HT1080 (cell line): ENCODE measurements at regions not wholly inside any gene's neighbourhood (a gene's known extent, or its start where the extent isn't known, plus 50 kb on each side); places are given as distances from the start of the nearest gene placed in this dataset.

ENCODE experiments used
- DNase-seq: peaks from one replicate; pipeline ENCODE4 v3.0.0-alpha.2; 2015; ENCODE audit warnings: low read depth

DNA sequence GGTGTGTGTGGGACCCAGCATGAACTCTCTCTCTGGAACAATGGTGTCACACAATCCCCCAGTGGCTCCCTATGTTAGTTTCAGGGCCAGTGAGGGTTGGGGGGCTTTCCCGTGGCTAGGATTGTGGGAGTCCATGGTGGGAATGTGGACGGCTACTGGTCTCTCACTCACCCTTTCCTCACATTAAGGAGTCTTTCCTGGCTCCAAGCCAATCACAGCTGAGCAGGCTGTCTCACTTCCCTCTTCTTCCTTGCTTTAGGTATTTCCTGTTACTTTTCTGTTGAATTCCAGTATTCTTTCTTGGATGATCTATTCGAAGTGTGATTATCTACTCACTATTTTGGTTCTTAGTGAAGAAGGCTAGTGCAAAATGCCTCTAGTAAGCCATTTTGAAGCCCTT is 324.4 kb upstream of the MPDZ start:
- peak; percentile 40 for DNase-seq

DNA sequence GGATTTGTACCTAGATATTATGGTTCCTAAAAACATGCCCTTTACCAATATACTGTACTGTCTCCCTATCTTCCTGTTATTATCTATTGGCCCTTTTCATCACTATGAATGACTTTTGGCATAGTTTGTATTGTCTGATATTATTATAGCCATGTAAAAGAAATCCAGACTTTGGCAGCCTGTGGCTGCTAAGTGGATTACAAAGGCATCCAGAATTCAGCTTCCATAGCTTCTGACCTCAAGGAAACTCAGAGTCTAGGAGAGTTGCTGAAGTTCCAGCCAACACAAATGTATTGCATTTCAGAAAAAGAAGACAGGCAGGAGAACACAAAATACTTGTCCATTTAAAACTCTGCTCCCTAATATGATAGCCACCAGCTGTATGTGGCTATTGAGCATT is 319.2 kb upstream of the MPDZ start:
- DNase-seq = no peak

DNA sequence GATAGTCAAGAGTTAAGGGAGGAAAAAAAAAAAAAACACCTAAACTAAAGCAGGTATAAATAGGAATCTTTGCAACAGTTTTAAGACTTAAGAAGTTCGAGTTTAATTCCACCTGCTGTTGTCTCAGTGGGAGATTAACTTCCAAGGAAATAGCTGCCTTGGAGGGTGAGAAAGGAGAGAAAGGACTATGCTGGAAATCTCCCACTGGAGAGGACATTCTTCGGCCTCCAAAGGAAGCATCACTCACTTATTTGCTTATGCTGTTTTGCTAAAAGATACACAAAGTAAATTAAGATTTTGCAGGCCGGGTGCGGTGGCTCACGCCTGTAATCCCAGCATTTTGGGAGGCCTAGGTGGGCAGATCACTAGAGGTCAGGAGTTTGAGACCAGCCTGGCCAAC is 317.9 kb upstream of the MPDZ start:
- no peak for DNase-seq

DNA sequence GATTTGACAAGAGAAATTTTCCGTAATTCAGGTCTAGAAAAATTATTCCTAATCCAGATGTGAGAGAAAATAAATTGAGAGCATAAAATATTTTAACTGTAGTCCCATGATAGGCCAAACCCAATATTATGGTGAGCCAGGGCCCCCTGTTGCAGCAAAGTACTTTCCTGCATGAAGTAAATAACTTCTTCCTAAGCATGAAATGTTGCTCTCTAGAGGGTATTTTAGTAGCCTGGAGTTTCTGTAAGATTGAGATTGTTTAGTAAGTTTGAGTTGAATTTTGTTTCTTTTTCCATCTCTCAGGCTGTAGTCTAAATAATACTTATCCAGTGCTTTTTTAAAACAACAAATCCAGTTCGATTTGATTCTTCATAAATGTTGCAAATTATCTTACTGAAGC is 317.5 kb upstream of the MPDZ start:
- DNase-seq = no peak

DNA sequence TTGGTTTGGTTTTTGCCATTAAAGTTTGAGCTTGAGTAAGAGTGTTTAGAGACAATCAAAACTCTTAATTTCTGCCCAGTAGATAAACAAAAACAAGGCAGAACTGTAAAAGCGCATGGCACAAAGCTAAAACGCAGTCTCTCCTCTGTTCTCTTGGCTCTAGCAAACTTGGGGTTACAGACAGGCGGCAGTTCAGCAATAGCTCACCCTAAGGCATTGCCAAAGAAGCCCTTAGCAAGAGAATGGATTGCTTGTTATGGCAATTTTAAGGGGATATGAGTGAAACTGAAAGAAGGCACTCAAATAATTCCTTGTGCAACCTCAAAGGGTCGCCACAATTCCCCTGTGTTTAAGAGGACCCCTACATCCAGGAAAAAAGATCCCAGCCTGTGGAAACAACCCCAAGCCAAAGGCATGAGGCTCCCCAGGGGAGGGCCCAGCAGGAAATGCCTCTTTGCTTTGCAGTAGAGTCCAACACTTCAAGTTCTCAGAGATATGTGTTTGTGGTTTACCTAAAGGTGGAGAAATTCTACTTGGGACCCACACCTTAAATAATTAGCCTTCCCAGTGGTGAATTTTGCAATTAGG is 317.0 kb upstream of the MPDZ start:
- no peak for DNase-seq

DNA sequence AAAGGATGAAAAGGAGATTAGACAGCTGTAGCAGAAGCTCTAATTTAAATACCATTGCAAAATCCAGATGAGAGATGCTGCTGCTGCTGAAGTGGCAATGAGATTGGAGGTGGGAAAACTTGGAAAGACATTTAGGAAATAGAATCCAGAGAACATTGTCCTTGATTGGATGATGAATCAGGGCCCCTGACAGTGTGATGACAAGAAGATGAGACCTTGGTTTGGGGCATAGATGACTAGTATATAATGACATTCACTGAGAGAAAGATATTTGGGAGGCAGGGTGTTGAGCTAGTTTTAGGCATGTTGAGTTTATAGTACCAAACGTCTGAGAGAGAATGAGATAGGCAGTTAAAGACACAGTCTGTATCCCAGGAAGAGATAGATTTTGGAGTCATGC is 311.5 kb upstream of the MPDZ start:
- DNase-seq = no peak

DNA sequence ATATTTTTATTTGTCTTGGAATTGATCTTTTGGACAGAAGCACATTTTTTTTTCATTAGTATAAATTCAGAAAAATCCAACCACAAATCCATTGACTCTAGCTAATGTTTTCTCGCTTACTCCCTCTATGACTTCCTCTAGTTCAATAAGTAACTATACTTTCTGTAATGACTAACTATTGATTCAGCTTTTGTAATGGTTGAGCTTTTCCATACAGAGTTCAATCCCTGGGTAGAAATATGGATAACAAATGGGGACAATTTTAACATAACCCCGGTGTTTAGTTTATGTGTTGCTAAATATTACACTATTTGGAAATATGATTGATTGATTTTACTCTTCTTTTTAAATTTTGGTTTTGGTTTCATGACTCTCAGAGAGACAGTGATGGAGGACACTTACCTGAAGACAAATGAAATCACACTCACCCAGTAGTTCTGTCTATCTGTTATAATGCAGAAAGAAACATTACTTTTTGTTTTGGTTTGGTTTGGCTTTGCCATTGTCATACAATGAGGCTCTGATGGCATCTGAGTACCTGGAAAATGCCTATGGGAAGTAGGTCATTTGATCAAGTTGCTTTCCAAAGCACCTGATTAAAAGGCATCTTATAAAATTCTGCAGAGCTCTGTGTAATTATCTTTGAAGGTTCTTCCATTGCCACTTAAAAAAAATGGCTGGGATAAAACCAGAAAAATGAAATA is 309.7 kb upstream of the MPDZ start:
- DNase-seq = no peak

DNA sequence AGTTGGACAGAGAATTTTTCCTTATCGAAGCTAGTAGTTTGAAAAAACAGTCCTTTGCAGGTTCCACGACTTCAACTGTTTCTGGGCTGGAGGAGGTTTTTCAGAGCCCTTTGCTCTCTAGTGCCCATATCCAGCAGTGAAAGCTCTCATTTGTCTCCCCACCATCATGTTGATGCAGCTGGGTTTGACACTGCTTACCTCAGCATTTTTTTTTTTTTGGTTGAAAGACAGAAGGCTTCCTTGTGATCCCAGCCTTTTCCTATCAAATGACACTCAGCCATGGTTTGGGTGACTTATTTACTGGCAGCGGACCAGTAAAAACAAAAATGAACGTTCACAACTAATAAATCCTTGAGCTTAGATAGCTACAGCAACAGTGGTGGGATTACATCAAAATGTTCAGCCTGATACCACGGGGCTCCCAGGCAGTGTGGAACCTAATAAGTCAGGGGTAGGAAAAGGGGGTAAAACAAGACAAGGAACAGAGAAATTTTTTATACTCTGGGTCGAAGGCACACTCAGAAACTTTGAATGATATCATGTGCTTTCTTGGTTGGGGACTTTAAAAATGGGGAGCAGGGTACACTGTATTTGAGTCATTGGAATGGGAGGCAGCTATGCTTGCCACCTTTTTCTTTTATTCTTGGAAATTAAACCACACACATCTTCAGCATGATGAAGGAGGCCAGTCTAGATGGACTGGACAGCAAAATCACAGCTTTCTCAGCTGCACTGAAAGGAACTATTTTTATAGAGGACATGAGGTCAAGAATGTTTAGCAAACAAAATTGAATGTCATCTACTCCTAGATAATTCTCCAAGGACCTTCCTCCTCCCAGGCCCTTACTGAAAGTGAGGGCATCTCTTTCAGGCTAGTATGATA is 308.9 kb upstream of the MPDZ start:
- DNase-seq = peak; percentile 39

DNA sequence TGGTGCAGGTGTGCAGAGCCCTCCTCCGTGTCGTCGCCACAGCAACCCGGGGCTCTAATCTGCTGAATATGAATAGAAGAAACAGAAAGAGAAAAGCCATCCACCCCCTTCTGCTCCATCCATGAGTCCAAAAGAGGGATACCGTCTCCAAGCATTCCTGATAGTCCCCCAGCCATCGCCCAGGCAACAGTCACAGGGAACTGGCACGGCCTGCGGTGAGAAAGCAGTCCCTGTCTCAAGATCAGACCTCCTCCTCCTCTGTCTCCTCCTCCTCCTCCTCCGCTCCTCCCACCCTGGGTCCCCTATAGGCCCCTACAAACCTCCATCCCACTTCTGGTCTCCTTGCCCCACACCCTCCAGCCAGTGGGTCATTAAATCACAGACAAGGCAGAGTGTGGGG is 308.1 kb upstream of the MPDZ start:
- no peak for DNase-seq

DNA sequence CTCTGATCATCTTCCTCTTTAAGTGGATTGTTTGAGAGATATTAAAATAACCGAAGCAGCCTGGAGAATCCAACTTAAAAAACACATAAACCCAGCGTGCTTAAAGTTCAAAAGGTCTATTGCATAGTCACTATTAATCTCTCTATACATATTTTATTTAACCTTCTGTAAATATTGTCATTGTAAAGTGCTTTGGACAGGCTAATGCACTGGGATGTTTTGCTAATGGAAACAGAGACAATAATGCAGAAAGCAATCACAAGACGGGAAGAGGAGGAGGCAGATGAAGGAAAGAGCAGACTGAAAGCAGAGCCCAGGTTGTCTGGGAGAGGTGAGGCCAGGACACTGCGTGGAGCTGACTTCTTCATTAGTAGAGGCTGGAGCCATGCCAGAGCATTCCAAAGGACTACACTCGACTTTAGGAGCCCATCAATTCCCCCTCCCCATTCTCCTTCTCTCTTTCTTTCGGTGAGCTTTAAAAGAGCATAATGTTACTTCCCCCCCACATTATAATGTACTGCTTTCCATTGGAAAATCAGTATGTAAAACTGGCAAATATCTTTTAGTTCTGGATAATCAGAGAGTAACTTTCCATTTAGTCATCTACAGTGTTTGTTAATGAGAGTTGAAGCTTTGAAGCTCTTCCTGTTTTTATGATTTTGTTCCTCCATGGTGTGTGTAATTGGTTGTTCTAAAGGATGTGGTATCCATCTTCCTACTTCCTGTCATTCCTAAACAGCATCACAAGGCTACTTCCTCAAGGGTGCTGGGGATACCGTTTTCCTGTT is 307.3 kb upstream of the MPDZ start:
- DNase-seq = peak; percentile 24

DNA sequence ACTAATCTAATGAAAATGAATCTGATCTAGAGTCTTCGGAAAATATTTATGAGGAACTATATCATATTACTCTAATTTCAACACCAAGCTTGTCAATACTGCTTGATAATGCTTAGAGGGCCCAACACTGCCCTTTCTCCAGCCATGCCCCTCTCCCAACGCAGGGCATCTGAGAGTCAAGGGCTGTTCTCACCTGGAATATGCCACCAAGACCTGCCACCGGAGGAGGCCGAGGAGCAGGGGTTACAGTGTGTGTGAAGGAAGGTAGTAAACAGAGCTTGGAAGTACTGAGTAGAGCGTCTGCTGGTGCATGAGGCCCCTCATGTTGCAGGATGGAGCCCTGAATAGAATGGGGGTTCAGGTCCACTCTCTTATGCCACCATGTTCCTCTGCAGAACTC is 301.3 kb upstream of the MPDZ start:
- DNase-seq = no peak

DNA sequence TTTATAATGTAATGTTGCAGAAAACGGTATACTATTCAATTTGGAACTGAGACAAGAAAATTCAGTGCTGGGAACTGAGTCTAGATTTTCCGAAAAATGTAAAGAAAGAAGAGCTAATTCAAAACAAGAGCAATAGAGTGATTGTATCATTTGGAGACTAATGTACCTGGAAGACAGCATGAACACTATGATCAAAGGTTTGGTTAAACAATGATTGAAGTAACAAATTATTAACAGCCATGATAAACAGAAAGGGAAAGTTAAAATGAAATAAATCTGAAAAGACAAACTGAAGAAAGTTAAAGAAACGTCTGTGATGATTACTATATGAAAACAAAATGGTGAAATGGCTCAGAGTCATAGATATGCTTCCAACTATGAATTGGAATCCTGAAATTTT is 300.6 kb upstream of the MPDZ start:
- DNase-seq = no peak

DNA sequence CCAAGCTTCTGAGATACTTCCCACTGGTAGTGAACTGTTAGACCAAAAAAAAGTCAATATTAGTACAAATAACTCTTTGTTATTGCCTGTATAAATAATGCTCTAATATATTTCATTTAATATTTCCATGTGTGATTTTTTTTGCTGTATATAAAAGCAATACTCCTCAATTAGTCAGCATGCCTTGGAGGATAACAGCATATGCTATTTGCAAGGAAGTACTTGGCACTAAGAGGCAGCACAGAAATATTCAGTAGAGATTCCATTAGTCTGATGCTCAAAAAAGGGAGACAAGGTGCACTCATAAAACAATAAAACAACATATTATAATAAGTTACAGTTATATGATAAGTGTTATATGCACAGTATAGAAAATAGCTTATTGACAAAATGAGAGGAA is 296.6 kb upstream of the MPDZ start:
- no peak for DNase-seq

DNA sequence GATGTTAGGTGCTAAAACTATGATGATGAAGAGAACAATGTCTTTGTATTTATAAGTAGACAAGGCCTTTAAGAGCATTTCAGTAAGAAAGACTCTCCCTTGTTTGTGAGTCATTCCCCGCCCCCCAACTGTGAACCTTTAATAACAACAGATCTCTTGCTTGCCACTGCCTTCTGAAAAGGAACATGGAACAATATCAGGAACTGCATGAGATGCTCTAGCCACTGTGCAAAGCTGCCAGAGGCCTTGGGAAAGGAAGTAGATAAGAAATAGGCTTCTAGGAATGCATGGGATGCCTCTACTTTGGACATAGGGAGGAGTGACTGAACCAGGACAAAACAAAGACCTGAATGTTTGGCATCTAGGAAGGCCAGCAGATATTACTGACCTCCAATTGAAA is 296.1 kb upstream of the MPDZ start:
- peak; percentile 34 for DNase-seq

DNA sequence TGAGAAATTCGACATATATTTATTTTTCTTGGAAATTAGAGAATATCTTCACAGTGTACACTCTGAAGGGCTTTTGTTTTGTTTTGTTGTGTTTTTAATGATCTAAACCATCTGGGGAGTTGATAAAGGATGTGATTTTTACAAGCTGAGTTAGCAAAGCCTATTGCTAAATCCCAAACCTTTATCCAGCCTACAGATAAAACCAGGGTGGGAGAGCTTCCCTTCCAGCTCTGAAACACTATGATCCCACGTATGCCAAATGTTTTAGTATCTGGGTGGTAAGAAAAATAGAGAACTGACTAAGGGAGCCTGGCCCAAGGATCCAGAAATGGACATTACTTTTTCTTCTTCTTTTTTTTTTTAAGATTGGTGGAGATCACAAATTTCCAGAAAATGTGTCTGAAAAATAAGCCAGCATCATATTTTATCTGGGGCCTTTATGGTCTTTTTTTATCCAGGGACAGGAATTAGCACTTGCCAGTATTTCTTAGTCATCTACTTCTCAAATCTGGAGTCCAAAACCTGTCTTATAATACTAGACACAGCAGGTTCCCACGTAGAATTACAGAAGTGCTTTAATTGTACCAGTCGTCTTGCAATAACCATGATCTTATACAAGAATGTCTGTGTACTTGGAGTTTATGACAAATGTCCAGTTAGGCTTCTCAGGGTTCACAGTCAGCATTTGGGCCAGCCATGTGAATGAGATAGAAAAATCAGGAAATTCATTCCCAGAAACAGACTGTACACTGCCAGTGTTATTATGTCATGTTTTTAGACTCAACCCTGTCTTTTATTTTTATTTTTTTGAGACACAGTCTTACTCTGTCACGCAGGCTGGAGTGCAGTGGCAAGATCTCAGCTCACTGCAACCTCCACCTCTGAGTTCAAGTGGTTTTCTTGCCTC is 290.8 kb upstream of the MPDZ start:
- no peak for DNase-seq

DNA sequence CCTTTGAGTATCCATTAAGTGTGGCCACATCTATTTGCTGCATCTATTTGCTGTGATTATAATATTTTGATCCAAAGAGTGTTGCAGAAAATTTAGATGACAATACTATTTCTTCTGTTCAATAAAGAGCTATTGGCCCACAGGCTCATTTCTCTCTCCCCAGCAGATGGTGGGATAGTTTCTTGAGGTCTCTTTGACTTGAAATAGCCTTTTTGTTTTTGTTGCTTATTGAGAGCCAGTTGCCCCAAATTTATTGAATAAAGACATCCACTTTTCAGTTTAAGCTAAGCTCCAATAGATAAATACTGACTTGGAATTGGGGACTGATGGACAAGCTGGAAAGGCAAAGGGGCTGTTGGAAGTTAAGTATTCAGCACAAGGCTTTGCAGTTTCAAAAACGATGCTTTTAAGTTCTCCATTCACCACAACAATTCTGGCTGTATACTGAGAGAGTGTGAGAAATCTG is 290.1 kb upstream of the MPDZ start:
- DNase-seq = no peak

DNA sequence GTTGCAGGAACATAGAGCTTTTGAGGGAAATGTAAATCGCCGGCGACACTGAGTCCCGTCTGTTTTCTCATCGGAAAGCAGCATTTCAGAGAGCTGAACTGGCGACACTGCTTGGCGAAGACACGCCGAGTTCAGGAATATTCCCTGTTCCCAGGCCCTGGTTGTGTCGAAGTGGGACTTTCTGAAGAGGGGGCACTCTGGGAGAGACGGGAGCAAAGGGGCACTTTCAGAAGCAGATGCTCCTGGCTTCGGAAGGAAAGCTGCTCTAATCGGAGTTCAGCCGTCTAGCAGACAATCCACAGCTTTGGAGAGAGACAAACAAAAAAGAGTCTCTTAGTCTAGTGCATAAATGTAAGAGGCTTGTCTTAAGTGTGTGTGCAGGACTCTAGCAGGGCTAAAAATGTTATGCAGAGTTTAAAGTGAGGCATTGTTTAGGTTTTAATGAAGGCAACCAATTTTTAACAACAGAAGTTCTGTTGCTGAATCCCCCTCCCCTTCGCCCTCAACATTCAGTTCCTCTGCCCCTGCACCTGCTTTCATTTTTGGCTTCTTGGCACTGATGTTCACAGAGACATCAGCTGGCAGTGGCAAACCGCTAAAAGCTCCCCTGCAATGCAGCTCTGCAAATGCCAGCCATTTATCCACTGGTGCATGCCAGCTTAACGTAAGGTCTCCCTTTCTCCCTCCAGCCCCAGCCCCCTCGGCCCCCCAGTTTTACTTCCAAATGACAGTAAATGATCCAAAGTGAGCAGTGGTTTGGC is 289.5 kb upstream of the MPDZ start:
- no peak for DNase-seq

DNA sequence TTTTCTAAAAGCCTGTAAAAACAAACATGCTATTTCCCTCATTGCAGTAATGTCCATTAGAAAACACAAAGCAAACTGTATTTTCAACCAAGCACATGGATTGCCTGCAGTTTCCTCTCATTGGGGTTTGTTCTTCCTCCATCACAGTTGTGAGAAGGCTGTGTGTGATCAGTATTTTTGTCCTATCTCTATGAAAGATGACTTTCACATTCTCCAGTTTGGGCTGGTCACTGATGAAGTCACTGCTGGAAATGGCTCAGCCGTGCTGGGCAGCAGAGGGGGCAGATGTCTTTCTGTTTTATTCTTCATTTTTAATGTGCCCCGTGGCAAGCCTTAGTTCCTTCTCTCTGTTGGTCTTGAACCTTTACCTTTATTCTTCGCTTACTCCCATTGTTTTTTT is 288.9 kb upstream of the MPDZ start:
- DNase-seq = no peak

DNA sequence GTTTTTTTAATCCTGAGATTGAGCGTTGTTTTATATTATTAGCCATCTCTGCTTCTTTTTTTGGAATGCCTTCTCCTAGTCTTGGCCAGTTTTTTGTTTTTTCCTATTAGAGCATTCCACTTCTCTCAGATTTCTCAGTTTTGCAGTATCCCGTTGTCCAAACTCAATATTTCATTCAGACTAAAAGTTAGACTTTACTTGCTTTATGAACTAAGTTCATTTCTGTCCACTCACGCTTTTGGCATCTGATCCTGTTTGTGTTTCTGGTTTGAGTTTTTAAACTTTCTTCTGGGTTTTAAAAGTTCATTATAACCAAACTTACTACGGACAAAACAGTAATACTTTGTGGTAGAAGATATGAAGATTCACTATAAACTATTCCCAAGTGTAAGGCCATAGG is 288.3 kb upstream of the MPDZ start:
- DNase-seq = no peak

DNA sequence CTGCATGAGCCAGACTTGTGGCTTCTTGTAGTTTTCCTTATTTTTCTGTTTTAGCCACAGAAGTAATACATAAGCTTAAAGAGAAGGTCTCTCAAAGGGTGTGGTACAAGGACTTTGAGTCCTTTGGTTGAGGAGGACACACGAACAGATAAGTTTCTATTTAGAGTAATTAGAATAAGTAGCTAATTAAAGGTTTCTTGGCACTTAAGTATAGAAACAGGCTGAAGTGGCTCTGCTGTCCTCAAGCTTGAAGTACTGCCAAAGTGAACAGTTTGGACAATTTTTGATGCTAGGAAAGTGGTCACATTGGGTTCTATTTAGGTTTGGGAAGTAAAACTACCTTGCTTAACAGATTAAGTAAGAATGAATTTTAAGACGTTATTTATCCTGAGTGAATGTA is 278.3 kb upstream of the MPDZ start:
- no peak for DNase-seq
